ENCODE measurements at regions not wholly inside any gene's neighbourhood (a gene's known extent, or its start where the extent isn't known, plus 50 kb on each side); places are given as distances from the start of the nearest gene placed in this dataset.

- no peak for TF ChIP-seq EZH2 (IDR thresholded peaks at IDR 0.05)
- TF ChIP-seq POLR2AphosphoS5 (IDR thresholded peaks at IDR 0.05; ENCODE audit: borderline replicate concordance, low read depth, low read length): no peak
- TF ChIP-seq FOXP2 (optimal IDR thresholded peaks at IDR 0.05; ENCODE audit: control extremely low read depth, extremely low read length, insufficient read depth): no peak
These were observed 244.8 kb upstream of the CDYL start for GRCh38 chr6:4531406-4531805.

Data from SK-N-MC (cell line).